NCI-H2196 (cell line): ENCODE measurements at regions not wholly inside any gene's neighbourhood (a gene's known extent, or its start where the extent isn't known, plus 50 kb on each side); places are given as distances from the start of the nearest gene placed in this dataset.

ENCODE experiments used
- DNase-seq: peaks from one replicate; lab custom pipeline; 2025; ENCODE audit not compliant: unreplicated experiment; lab: John Stamatoyannopoulos, UW

GRCh38 chr1:83689921-83690868, 308.7 kb downstream of the TTLL7 start:
- no peak for DNase-seq

- no peak for DNase-seq
Observed at GRCh38 chr1:83682132-83682531, 316.8 kb downstream of the TTLL7 start.

GRCh38 chr1:83676106-83676505, 322.8 kb downstream of the TTLL7 start:
- DNase-seq, result no peak

- no peak for DNase-seq
Observed at GRCh38 chr1:83673312-83673711, 325.6 kb downstream of the TTLL7 start.

- DNase-seq, result no peak
Observed at GRCh38 chr1:83671586-83671985, 327.3 kb downstream of the TTLL7 start.

- no peak for DNase-seq
Observed at GRCh38 chr1:83670909-83671565, 327.9 kb downstream of the TTLL7 start.

GRCh38 chr1:83641796-83642443, 357.0 kb downstream of the TTLL7 start:
- no peak for DNase-seq

- DNase-seq, result no peak
Observed at GRCh38 chr1:83641206-83641658, 357.7 kb downstream of the TTLL7 start.

- no peak for DNase-seq
Observed at GRCh38 chr1:83639785-83640184, 359.1 kb downstream of the TTLL7 start.

GRCh38 chr1:83637586-83637985, 361.3 kb downstream of the TTLL7 start:
- DNase-seq, result no peak

- no peak for DNase-seq
Observed at GRCh38 chr1:83637009-83637408, 361.9 kb downstream of the TTLL7 start.

GRCh38 chr1:83632906-83633305, 366.0 kb downstream of the TTLL7 start:
- no peak for DNase-seq

- DNase-seq, result no peak
Observed at GRCh38 chr1:83631851-83632250, 367.1 kb downstream of the TTLL7 start.

GRCh38 chr1:83627045-83627444, 371.9 kb downstream of the TTLL7 start:
- DNase-seq, result peak; percentile 29

- peak; percentile 80 for DNase-seq
Observed at GRCh38 chr1:83626603-83627002, 372.3 kb downstream of the TTLL7 start.

GRCh38 chr1:83625646-83626045, 373.3 kb downstream of the TTLL7 start:
- DNase-seq, result no peak

GRCh38 chr1:83620016-83620415, 378.9 kb downstream of the TTLL7 start:
- DNase-seq, result no peak

- no peak for DNase-seq
Observed at GRCh38 chr1:83619170-83619896, 379.6 kb downstream of the TTLL7 start.

- DNase-seq, result no peak
Observed at GRCh38 chr1:83617883-83618282, 381.0 kb downstream of the TTLL7 start.

- DNase-seq, result no peak
Observed at GRCh38 chr1:83615370-83615769, 383.6 kb downstream of the TTLL7 start.

GRCh38 chr1:83606416-83606955, 392.4 kb downstream of the TTLL7 start:
- DNase-seq, result no peak
